ENCODE measurements at regions not wholly inside any gene's neighbourhood (a gene's known extent, or its start where the extent isn't known, plus 50 kb on each side); places are given as distances from the start of the nearest gene placed in this dataset.

DNA sequence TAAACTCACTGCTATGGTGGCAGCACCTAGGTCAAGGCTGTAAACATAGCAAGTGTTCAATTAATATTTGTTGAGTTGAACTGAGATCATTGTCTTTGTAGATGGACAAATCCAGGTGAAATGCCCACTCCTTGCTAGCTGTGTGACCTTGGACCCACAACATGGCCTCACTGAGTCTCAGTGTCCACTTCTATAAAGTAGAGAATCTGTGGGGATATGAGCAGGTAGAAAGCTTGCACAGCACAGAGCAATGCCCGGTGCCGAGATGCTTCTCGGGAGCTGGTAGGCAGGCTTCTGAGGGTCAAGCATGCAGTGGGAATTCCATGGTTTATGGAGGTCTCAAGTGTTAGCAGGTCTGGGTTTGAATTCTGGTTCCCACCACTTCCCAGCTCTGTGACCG lies 97.9 kb upstream of the SYT13 start:
- TF ChIP-seq EZH2phosphoT487 (IDR thresholded peaks at IDR 0.05; ENCODE audit: insufficient read depth, low read depth) (no peak), EZH2 (IDR thresholded peaks at IDR 0.05; ENCODE audit: insufficient read depth, poor library complexity, severe bottlenecking) (no peak)

Data from GM23248 (cell line).